ENCODE measurements at regions not wholly inside any gene's neighbourhood (a gene's known extent, or its start where the extent isn't known, plus 50 kb on each side); places are given as distances from the start of the nearest gene placed in this dataset.

DNA sequence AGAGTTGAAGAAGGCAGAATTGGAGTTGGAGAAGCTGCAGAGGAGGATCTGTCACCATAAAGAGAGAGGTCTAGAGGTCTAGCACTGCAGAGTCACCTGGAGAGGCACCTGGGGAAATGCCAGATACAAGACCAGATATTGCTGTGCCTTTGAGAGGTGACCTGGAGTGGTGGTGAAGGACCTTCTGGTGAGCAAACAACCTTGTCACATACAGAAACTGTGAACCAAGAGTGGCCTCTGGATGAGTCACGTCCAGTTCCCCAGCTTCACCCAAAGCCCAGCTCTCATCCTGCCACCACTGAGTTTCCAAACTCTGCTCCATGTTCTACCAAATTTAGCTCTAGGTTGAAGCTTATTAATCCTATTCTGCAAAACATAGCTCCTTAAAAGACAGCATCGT, 131.1 kb upstream of the FBXL7 start:
- CTCF ChIA-PET, result interaction anchor here (1.3 to 1.6 kb wide), 2 partner anchors 20 to 263 kb away, joined by 3 to 5 read pairs; no protein-coding TSS in a partner anchor
- no peak overlapping the region for H3K27ac ChIP-seq (ENCODE audit: low read depth in 2 of 2, low read length in 1 of 2)
- H3K27me3 ChIP-seq (ENCODE audit: insufficient read depth), result no peaks in the 10 kb centered on the region
- no peak for DNase-seq
- H4K20me1 ChIP-seq (ENCODE audit: insufficient read depth), result no peaks in the 10 kb centered on the region
- no peaks in the 10 kb centered on the region for H3K9me3 ChIP-seq
- no peak overlapping the region for H3K4me2 ChIP-seq
- H3F3A ChIP-seq (replicated peaks; ENCODE audit: insufficient read depth), result peaks cover 7% of the 10 kb centered on the region
- TF ChIP-seq POLR2AphosphoS5 (IDR thresholded peaks at IDR 0.05; ENCODE audit: low read depth, low read length) (no peak), RFX5 (IDR thresholded peaks at IDR 0.05; ENCODE audit: low read length) (no peak), FOXJ3 (CRISPR knock-in tag; IDR thresholded peaks at IDR 0.05) (no peak), GABPA (IDR thresholded peaks at IDR 0.05; ENCODE audit: low read depth) (no peak), GATA2 (CRISPR knock-in tag; IDR thresholded peaks at IDR 0.05) (no peak), FOSL2 (IDR thresholded peaks at IDR 0.05; ENCODE audit: borderline replicate concordance, low read depth) (no peak), TAF1 (IDR thresholded peaks at IDR 0.05; ENCODE audit: borderline replicate concordance, low read depth, low read length) (no peak)
- H3K4me3 ChIP-seq (ENCODE audit: low read depth in 2 of 2, low read length in 1 of 2), result no peak overlapping the region
- H2AFZ ChIP-seq (ENCODE audit: low read depth), result no peak overlapping the region
- POLR2A ChIA-PET, result interaction anchor here (0.6 kb wide), 1 partner anchor 1078 kb away, joined by 3 read pairs; no protein-coding TSS in a partner anchor
- 17% methylated on average over 2 of the region's 2 CpGs for WGBS (ENCODE audit: low lambda C conversion rate)
- H3K9ac ChIP-seq, result no peak overlapping the region
- H3K36me3 ChIP-seq (replicated peaks in 1 of 2; ENCODE audit: control insufficient read depth in 1 of 2, insufficient read depth in 2 of 2, low read length in 1 of 2), result no peaks in the 10 kb centered on the region
- no peaks in the 10 kb centered on the region for H3K79me2 ChIP-seq (ENCODE audit: insufficient read depth)
- no peaks in the 10 kb centered on the region for H3K9me2 ChIP-seq
- no peaks in the 10 kb centered on the region for H3K4me1 ChIP-seq (ENCODE audit: control insufficient read depth in 1 of 2, insufficient read depth in 2 of 2, low read depth in 1 of 2, low read length in 1 of 2)

DNA sequence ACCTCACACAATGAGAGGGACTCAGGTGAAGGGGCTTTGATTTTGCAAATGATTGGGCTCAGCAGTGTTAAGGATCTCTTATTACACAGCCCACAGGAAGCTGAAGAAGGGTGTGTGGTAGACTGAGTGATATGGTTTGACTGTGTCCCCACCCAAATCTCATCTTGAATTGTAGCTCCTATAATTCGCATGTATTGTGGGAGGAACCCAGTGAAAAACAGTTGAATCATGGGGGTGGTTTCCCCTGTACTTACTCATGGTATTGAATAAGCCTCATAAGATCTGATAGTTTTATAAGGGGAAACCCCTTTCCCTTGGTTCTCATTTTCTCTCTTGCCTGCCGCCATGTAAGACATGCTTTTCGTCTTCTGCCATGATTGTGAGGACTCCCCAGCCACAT, 132.5 kb upstream of the FBXL7 start:
- Histone ChIP-seq H3K4me2 (peak overlapping the region; percentile 54; the same call in 1 of the 2 replicates), H3K9me2 (no peaks in the 10 kb centered on the region), H3F3A (replicated peaks; ENCODE audit: insufficient read depth) (peaks cover 7% of the 10 kb centered on the region), H3K9ac (no peak overlapping the region), H3K9me3 (no peaks in the 10 kb centered on the region), H3K79me2 (ENCODE audit: insufficient read depth) (no peaks in the 10 kb centered on the region), H3K27ac (ENCODE audit: low read depth in 2 of 2, low read length in 1 of 2) (no peak overlapping the region), H3K27me3 (ENCODE audit: insufficient read depth) (no peaks in the 10 kb centered on the region), H3K36me3 (replicated peaks in 1 of 2; ENCODE audit: control insufficient read depth in 1 of 2, insufficient read depth in 2 of 2, low read length in 1 of 2) (no peaks in the 10 kb centered on the region), H3K4me1 (ENCODE audit: control insufficient read depth in 1 of 2, insufficient read depth in 2 of 2, low read depth in 1 of 2, low read length in 1 of 2) (no peaks in the 10 kb centered on the region; a peak in 1 of 4 replicates), H2AFZ (ENCODE audit: low read depth) (no peak overlapping the region), H4K20me1 (ENCODE audit: insufficient read depth) (no peaks in the 10 kb centered on the region), H3K4me3 (ENCODE audit: low read depth in 2 of 2, low read length in 1 of 2) (no peak overlapping the region)
- DNase-seq, result no peak
- POLR2A ChIA-PET, result no interaction called here
- WGBS (ENCODE audit: low lambda C conversion rate), result 63% methylated on average over 3 of the region's 3 CpGs
- CTCF ChIA-PET, result no interaction called here
- no peak for TF ChIP-seq GABPA (IDR thresholded peaks at IDR 0.05; ENCODE audit: low read depth)
- TF ChIP-seq, protein P1, sequence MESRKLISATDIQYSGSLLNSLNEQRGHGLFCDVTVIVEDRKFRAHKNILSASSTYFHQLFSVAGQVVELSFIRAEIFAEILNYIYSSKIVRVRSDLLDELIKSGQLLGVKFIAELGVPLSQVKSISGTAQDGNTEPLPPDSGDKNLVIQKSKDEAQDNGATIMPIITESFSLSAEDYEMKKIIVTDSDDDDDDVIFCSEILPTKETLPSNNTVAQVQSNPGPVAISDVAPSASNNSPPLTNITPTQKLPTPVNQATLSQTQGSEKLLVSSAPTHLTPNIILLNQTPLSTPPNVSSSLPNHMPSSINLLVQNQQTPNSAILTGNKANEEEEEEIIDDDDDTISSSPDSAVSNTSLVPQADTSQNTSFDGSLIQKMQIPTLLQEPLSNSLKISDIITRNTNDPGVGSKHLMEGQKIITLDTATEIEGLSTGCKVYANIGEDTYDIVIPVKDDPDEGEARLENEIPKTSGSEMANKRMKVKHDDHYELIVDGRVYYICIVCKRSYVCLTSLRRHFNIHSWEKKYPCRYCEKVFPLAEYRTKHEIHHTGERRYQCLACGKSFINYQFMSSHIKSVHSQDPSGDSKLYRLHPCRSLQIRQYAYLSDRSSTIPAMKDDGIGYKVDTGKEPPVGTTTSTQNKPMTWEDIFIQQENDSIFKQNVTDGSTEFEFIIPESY (IDR thresholded peaks at IDR 0.05; ENCODE audit: borderline replicate concordance, low read depth), result no peak
- TF ChIP-seq RXRA (IDR thresholded peaks at IDR 0.05; ENCODE audit: borderline replicate concordance, low read depth), result no peak
- TF ChIP-seq, protein P2, sequence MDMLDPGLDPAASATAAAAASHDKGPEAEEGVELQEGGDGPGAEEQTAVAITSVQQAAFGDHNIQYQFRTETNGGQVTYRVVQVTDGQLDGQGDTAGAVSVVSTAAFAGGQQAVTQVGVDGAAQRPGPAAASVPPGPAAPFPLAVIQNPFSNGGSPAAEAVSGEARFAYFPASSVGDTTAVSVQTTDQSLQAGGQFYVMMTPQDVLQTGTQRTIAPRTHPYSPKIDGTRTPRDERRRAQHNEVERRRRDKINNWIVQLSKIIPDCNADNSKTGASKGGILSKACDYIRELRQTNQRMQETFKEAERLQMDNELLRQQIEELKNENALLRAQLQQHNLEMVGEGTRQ (IDR thresholded peaks at IDR 0.05; ENCODE audit: borderline replicate concordance, low read depth, low read length), result no peak
- TF ChIP-seq NRF1 (IDR thresholded peaks at IDR 0.05; ENCODE audit: low read depth, low read length), result no peak
- TF ChIP-seq, protein P3, sequence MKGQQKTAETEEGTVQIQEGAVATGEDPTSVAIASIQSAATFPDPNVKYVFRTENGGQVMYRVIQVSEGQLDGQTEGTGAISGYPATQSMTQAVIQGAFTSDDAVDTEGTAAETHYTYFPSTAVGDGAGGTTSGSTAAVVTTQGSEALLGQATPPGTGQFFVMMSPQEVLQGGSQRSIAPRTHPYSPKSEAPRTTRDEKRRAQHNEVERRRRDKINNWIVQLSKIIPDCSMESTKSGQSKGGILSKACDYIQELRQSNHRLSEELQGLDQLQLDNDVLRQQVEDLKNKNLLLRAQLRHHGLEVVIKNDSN (IDR thresholded peaks at IDR 0.05; ENCODE audit: borderline replicate concordance, low read depth), result no peak
- TF ChIP-seq RAD21 (IDR thresholded peaks at IDR 0.05; ENCODE audit: low read length), result no peak
- TF ChIP-seq FOXJ3 (CRISPR knock-in tag; IDR thresholded peaks at IDR 0.05), result no peak
- TF ChIP-seq MXI1 (IDR thresholded peaks at IDR 0.05; ENCODE audit: low read depth, low read length), result no peak
- no peak for TF ChIP-seq TCF12 (IDR thresholded peaks at IDR 0.05)

All from SK-N-SH (cell line).